ENCODE measurements at regions not wholly inside any gene's neighbourhood (a gene's known extent, or its start where the extent isn't known, plus 50 kb on each side); places are given as distances from the start of the nearest gene placed in this dataset.

GRCh38 chr22:48669226-48669625 lies 1158.4 kb downstream of the BRD1 start:
- Histone ChIP-seq H3K9me3 (ENCODE audit: control insufficient read depth in 1 of 2, low read length in 2 of 2) (peaks cover 6 to 31% of the 10 kb centered on the region in 2 donors), H3K27ac (ENCODE audit: low read length) (no peak overlapping the region), H3K36me3 (ENCODE audit: control insufficient read depth in 1 of 2, insufficient read depth in 2 of 2, low read length in 2 of 2) (no peaks in the 10 kb centered on the region), H3K4me3 (ENCODE audit: low read depth in 1 of 2, low read length in 2 of 2) (no peak overlapping the region), H3K27me3 (ENCODE audit: low read depth, low read length) (no peaks in the 10 kb centered on the region), H3K4me1 (ENCODE audit: control insufficient read depth in 1 of 2, insufficient read depth in 2 of 2, low read length in 2 of 2) (no peaks in the 10 kb centered on the region)

DNA sequence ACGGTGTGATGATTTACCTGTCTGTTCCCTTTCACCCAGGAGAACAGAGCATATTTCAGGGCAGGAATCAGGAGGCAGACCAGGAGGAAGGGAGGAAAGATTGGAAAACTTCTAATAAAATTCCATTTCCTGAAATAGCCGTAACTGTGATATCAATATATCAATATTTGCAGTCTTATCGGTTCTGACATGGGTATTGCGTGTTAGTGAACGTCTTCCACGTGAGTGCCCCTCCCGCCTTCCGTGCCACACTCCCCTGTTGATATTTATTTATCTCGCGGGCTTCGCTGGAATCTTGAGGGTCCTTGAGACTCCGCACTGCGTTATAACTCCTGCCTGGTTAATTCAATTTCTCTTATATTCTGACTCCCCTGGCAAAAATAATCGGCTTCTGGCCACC lies 1160.4 kb downstream of the BRD1 start:
- Histone ChIP-seq H3K9me3 (ENCODE audit: control insufficient read depth in 1 of 2, low read length in 2 of 2) (peaks cover 0 to 21% of the 10 kb centered on the region in 2 donors), H3K27me3 (ENCODE audit: low read depth, low read length) (no peaks in the 10 kb centered on the region), H3K27ac (ENCODE audit: low read length) (no peak overlapping the region), H3K4me3 (ENCODE audit: low read depth in 1 of 2, low read length in 2 of 2) (no peak overlapping the region), H3K36me3 (ENCODE audit: control insufficient read depth in 1 of 2, insufficient read depth in 2 of 2, low read length in 2 of 2) (no peaks in the 10 kb centered on the region), H3K4me1 (ENCODE audit: control insufficient read depth in 1 of 2, insufficient read depth in 2 of 2, low read length in 2 of 2) (no peaks in the 10 kb centered on the region)

DNA sequence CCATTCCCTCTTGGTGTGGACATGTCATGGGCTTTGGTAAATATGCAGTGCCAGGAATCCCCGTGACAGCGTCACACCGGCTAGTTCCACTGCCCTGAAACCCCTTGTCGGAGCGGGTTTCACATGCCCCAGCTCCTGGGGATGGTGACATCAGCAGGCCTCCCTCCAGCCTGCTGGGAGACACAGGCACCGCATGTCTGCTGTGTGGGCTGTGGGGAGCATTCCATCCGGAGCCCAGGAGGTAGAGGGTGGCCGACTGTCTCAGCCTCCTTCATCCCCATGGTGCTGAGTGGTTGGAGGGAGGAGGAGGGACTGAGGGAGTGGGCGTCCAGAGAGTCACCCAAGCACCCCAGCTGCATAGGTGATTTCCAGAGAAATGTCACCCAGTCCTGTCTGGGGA lies 1161.1 kb downstream of the BRD1 start:
- Histone ChIP-seq H3K9me3 (ENCODE audit: control insufficient read depth in 1 of 2, low read length in 2 of 2) (peaks cover 0 to 18% of the 10 kb centered on the region in 2 donors), H3K4me3 (ENCODE audit: low read depth in 1 of 2, low read length in 2 of 2) (no peak overlapping the region), H3K27me3 (ENCODE audit: low read depth, low read length) (no peaks in the 10 kb centered on the region), H3K27ac (ENCODE audit: low read length) (no peak overlapping the region), H3K4me1 (ENCODE audit: control insufficient read depth in 1 of 2, insufficient read depth in 2 of 2, low read length in 2 of 2) (no peaks in the 10 kb centered on the region), H3K36me3 (ENCODE audit: control insufficient read depth in 1 of 2, insufficient read depth in 2 of 2, low read length in 2 of 2) (no peaks in the 10 kb centered on the region)

- Histone ChIP-seq H3K27me3 (ENCODE audit: low read depth, low read length) (no peaks in the 10 kb centered on the region), H3K27ac (ENCODE audit: low read length) (no peak overlapping the region), H3K9me3 (ENCODE audit: control insufficient read depth in 1 of 2, low read length in 2 of 2) (peaks cover 0 to 11% of the 10 kb centered on the region in 2 donors), H3K4me1 (ENCODE audit: control insufficient read depth in 1 of 2, insufficient read depth in 2 of 2, low read length in 2 of 2) (no peaks in the 10 kb centered on the region), H3K36me3 (ENCODE audit: control insufficient read depth in 1 of 2, insufficient read depth in 2 of 2, low read length in 2 of 2) (no peaks in the 10 kb centered on the region), H3K4me3 (ENCODE audit: low read depth in 1 of 2, low read length in 2 of 2) (no peak overlapping the region)
Observed at GRCh38 chr22:48665311-48665995, 1162.2 kb downstream of the BRD1 start.

- Histone ChIP-seq H3K9me3 (ENCODE audit: control insufficient read depth in 1 of 2, low read length in 2 of 2) (peaks cover 0 to 10% of the 10 kb centered on the region in 2 donors), H3K27ac (ENCODE audit: low read length) (no peak overlapping the region), H3K4me1 (ENCODE audit: control insufficient read depth in 1 of 2, insufficient read depth in 2 of 2, low read length in 2 of 2) (no peaks in the 10 kb centered on the region), H3K27me3 (ENCODE audit: low read depth, low read length) (no peaks in the 10 kb centered on the region), H3K4me3 (ENCODE audit: low read depth in 1 of 2, low read length in 2 of 2) (no peak overlapping the region), H3K36me3 (ENCODE audit: control insufficient read depth in 1 of 2, insufficient read depth in 2 of 2, low read length in 2 of 2) (no peaks in the 10 kb centered on the region)
Observed at GRCh38 chr22:48664586-48664985, 1163.1 kb downstream of the BRD1 start.

GRCh38 chr22:48663297-48663696 lies 1164.4 kb downstream of the BRD1 start:
- no peaks in the 10 kb centered on the region for H3K36me3 ChIP-seq (ENCODE audit: control insufficient read depth in 1 of 2, insufficient read depth in 2 of 2, low read length in 2 of 2)
- no peak overlapping the region for H3K27ac ChIP-seq (ENCODE audit: low read length)
- H3K27me3 ChIP-seq (ENCODE audit: low read depth, low read length): no peaks in the 10 kb centered on the region
- no peak overlapping the region for H3K4me3 ChIP-seq (ENCODE audit: low read depth in 1 of 2, low read length in 2 of 2)
- H3K4me1 ChIP-seq (ENCODE audit: control insufficient read depth in 1 of 2, insufficient read depth in 2 of 2, low read length in 2 of 2): no peaks in the 10 kb centered on the region
- peaks cover 0 to 10% of the 10 kb centered on the region in 2 donors for H3K9me3 ChIP-seq (ENCODE audit: control insufficient read depth in 1 of 2, low read length in 2 of 2)

- Histone ChIP-seq H3K27ac (ENCODE audit: low read length) (no peak overlapping the region), H3K27me3 (ENCODE audit: low read depth, low read length) (no peaks in the 10 kb centered on the region), H3K9me3 (ENCODE audit: control insufficient read depth in 1 of 2, low read length in 2 of 2) (peaks cover 0 to 10% of the 10 kb centered on the region in 2 donors), H3K4me1 (ENCODE audit: control insufficient read depth in 1 of 2, insufficient read depth in 2 of 2, low read length in 2 of 2) (no peaks in the 10 kb centered on the region), H3K4me3 (ENCODE audit: low read depth in 1 of 2, low read length in 2 of 2) (no peak overlapping the region), H3K36me3 (ENCODE audit: control insufficient read depth in 1 of 2, insufficient read depth in 2 of 2, low read length in 2 of 2) (no peaks in the 10 kb centered on the region)
Observed at GRCh38 chr22:48662476-48663135, 1165.1 kb downstream of the BRD1 start.

GRCh38 chr22:48661984-48662383 lies 1165.7 kb downstream of the BRD1 start:
- H3K27me3 ChIP-seq (ENCODE audit: low read depth, low read length): no peaks in the 10 kb centered on the region
- no peak overlapping the region for H3K27ac ChIP-seq (ENCODE audit: low read length)
- H3K4me3 ChIP-seq (ENCODE audit: low read depth in 1 of 2, low read length in 2 of 2): no peak overlapping the region
- H3K9me3 ChIP-seq (ENCODE audit: control insufficient read depth in 1 of 2, low read length in 2 of 2): peaks cover 0 to 10% of the 10 kb centered on the region in 2 donors
- H3K36me3 ChIP-seq (ENCODE audit: control insufficient read depth in 1 of 2, insufficient read depth in 2 of 2, low read length in 2 of 2): no peaks in the 10 kb centered on the region
- no peaks in the 10 kb centered on the region for H3K4me1 ChIP-seq (ENCODE audit: control insufficient read depth in 1 of 2, insufficient read depth in 2 of 2, low read length in 2 of 2)

DNA sequence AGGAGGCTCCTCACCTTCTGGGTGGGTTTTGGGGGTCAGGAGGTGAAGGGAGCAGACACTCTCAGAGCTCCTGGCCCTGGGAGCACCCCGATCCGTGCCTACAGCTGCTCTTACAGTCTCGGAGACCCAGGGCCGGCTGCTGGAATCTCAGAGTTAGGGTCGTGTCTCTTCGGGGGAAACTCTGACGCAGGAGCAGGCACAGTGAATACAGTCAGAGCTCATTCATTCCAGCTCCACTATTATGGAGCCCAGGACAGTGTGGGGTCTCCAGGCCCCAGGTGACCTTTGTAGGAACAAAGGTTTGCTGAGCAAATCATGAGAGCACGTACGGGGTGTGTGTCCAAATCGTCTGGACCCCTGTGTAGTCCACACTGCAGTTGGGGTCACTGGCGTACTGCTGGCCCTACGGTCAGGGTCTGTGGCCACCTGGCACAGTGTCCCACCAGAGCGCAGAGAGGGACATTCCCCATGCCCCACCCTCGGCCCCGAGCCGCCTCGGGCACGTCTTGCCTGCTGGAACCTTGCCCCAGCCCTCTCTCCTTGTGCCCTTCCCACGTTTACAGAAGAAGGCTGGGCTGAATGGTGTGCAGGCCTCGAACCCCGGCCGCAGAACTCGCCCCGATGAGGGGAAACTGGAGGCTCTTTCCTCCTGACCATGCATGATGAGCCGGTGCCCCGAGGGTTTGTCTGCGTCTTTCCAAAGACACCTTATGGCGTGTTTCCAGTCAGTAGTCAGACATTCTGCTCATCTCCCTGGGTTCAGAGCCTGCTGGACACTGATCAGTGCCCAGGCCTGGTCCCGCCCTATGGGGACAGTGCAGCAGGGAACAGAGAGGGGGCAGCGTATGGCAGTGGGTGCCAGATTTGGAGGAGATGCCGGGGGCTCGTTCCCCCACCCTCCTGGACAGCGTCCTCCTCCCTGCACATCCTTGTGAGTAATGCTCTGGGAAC lies 1166.6 kb downstream of the BRD1 start:
- Histone ChIP-seq H3K9me3 (ENCODE audit: control insufficient read depth in 1 of 2, low read length in 2 of 2) (peaks cover 0 to 10% of the 10 kb centered on the region in 2 donors), H3K27ac (ENCODE audit: low read length) (no peak overlapping the region), H3K4me1 (ENCODE audit: control insufficient read depth in 1 of 2, insufficient read depth in 2 of 2, low read length in 2 of 2) (no peaks in the 10 kb centered on the region), H3K4me3 (ENCODE audit: low read depth in 1 of 2, low read length in 2 of 2) (no peak overlapping the region), H3K36me3 (ENCODE audit: control insufficient read depth in 1 of 2, insufficient read depth in 2 of 2, low read length in 2 of 2) (no peaks in the 10 kb centered on the region), H3K27me3 (ENCODE audit: low read depth, low read length) (no peaks in the 10 kb centered on the region)

DNA sequence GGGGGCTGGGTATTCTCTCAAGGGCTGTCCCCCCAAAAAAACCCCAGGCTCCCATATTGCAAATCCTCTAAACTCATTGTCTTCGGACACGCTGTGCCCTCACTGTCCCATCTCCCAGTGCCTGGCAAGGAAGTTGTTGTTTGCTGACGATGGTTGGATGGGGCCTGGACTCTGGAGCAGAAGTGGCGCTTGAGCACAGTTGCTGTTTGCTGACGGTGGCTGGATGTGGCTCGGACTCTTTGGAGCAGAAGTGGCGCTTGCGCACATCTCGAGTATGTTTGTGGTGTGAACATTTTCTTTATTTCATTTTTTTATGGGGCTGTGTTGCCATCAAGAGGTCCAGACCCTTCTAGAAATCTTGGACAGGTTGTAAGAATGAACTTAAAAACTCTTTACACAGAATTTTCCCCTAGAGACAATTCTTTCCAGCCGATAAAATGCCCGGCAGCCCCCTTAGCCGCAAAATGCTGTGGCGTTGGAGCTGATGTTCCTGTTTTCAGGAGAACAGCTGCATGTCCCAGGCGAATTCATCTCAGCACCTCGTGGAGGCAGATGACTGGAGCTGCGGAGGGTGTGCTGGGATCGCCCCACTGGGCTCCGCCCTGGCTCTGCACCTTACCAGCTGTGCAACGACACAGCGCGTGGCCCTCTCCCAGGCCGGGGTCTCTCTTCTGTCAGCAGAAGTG lies 1167.4 kb downstream of the BRD1 start:
- H3K9me3 ChIP-seq (ENCODE audit: control insufficient read depth in 1 of 2, low read length in 2 of 2): peaks cover 0 to 10% of the 10 kb centered on the region in 2 donors
- no peak overlapping the region for H3K4me3 ChIP-seq (ENCODE audit: low read depth in 1 of 2, low read length in 2 of 2)
- H3K27me3 ChIP-seq (ENCODE audit: low read depth, low read length): no peaks in the 10 kb centered on the region
- H3K4me1 ChIP-seq (ENCODE audit: control insufficient read depth in 1 of 2, insufficient read depth in 2 of 2, low read length in 2 of 2): no peaks in the 10 kb centered on the region
- H3K27ac ChIP-seq (ENCODE audit: low read length): no peak overlapping the region
- H3K36me3 ChIP-seq (ENCODE audit: control insufficient read depth in 1 of 2, insufficient read depth in 2 of 2, low read length in 2 of 2): no peaks in the 10 kb centered on the region

Data from muscle layer of duodenum (tissue), 2 donors.